ENCODE measurements at regions not wholly inside any gene's neighbourhood (a gene's known extent, or its start where the extent isn't known, plus 50 kb on each side); places are given as distances from the start of the nearest gene placed in this dataset.
"Not testable (repeated sequence)": the region's sequence is repeated elsewhere in the genome, so short reads cannot be mapped to it uniquely, and the experiment has no call there.

DNA sequence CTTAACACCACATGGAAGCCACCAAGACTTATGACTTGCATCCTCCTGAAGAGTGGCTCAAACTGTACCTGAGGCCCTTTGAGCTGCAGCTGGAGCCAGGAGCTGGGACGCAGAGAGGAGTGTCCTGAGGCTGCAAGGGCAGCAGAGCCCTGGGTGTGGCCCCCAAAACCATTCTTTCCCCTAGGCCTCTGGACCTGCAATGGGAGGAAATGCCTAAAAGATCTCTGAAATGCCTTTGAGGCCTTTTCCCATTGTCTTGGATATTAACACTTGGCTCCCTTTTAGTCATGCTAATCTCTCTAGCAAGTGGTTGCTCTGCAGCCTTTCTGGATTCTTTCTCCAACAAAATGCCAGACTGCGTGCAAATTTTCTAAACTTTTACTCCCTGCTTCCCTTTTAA lies 156.1 kb downstream of the SLC38A4 start:
- H3K9ac ChIP-seq (ENCODE audit: low read depth, low read length) = no peak overlapping the region
- no peak overlapping the region for H3K4me2 ChIP-seq (ENCODE audit: low read length)
- H3K27me3 ChIP-seq (ENCODE audit: control insufficient read depth, insufficient read depth, low read length) = no peaks in the 10 kb centered on the region
- H3K4me3 ChIP-seq (ENCODE audit: low read length) = no peak overlapping the region
- H3K9me3 ChIP-seq (replicated peaks; ENCODE audit: low read length) = no peaks in the 10 kb centered on the region
- peaks cover 26% of the 10 kb centered on the region for H3K4me1 ChIP-seq (ENCODE audit: control insufficient read depth, insufficient read depth, low read length)
- H3K36me3 ChIP-seq (ENCODE audit: insufficient read depth, low read length) = no peaks in the 10 kb centered on the region

DNA sequence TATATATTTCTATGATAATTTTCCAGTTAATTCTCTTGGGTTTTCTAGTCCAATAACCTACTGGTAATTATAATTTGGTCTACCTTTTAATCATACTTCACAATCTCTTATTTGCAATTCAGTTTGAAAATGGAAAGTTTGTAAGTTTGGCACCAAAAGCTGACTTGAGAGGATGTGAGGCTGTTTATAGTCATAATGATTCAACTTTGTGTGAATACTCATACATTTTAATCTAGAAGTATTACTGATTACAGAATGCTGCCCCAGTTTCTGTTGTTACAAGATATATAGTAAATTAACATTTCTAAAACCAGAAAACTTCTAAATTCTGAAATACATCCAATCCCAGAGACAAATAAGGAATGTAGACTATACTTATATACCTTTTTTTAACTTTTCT lies 158.2 kb downstream of the SLC38A4 start:
- no peaks in the 10 kb centered on the region for H3K27me3 ChIP-seq (ENCODE audit: control insufficient read depth, insufficient read depth, low read length)
- H3K4me2 ChIP-seq (ENCODE audit: low read length) = no peak overlapping the region
- no peak overlapping the region for H3K4me3 ChIP-seq (ENCODE audit: low read length)
- peaks cover 35% of the 10 kb centered on the region for H3K4me1 ChIP-seq (ENCODE audit: control insufficient read depth, insufficient read depth, low read length)
- H3K9ac ChIP-seq (ENCODE audit: low read depth, low read length) = no peak overlapping the region
- H3K9me3 ChIP-seq (replicated peaks; ENCODE audit: low read length) = no peaks in the 10 kb centered on the region
- no peaks in the 10 kb centered on the region for H3K36me3 ChIP-seq (ENCODE audit: insufficient read depth, low read length)

DNA sequence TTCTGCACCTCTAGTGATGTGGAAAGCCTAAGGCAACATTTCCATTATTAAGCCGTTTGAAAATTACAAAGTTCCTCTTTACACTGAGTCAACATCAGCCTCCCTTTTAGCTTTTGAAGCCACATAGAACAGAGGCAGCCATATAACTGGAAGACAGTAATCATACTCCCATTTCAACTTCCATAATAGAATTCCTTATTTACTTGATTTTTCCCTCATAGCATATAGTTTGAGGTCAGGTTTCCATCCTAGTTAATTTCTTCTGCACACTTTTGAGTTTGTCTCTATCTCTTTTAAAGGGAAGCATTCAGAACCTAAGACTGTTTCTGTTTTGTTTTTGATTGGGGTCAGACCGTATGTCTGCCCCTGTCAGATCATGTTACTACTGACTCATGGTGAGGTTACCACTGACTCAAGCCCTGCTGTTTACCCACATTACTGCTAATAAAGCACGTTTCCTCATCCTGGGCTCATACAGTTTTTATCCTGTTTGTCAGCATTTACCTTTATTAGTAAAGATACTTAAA lies 161.0 kb downstream of the SLC38A4 start:
- peak overlapping the region; percentile 57 for H3K4me2 ChIP-seq (ENCODE audit: low read length)
- no peaks in the 10 kb centered on the region for H3K27me3 ChIP-seq (ENCODE audit: control insufficient read depth, insufficient read depth, low read length)
- H3K9me3 ChIP-seq (replicated peaks; ENCODE audit: low read length) = no peaks in the 10 kb centered on the region
- H3K36me3 ChIP-seq (ENCODE audit: insufficient read depth, low read length) = no peaks in the 10 kb centered on the region
- H3K4me3 ChIP-seq (ENCODE audit: low read length) = peak overlapping the region; percentile 7
- H3K9ac ChIP-seq (ENCODE audit: low read depth, low read length) = peak overlapping the region; percentile 3
- peaks cover 55% of the 10 kb centered on the region for H3K4me1 ChIP-seq (ENCODE audit: control insufficient read depth, insufficient read depth, low read length)

DNA sequence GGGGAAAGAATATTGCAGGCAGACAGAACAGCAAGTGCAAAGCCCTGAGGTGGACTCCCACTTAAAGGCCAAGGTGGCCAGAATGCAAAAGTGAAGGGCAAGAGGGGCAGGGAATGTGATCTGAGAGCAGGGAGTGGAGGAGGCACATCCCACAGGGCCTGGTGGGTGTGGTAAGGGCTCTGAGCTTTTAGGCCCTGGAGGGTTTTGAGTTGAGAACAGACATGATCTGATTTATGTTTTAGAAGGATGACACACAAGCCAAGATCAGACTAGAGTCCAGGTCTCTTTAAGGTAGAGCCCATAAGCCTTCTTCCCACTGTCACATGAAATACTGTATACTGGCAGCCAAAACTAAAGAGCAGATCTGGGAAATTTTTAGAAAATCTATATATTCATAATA lies 162.5 kb downstream of the SLC38A4 start:
- Histone ChIP-seq H3K4me3 (ENCODE audit: low read length) (no peak overlapping the region), H3K4me1 (ENCODE audit: control insufficient read depth, insufficient read depth, low read length) (peaks cover 70% of the 10 kb centered on the region), H3K36me3 (ENCODE audit: insufficient read depth, low read length) (no peaks in the 10 kb centered on the region), H3K9me3 (replicated peaks; ENCODE audit: low read length) (no peaks in the 10 kb centered on the region), H3K4me2 (ENCODE audit: low read length) (no peak overlapping the region), H3K9ac (ENCODE audit: low read depth, low read length) (no peak overlapping the region), H3K27me3 (ENCODE audit: control insufficient read depth, insufficient read depth, low read length) (no peaks in the 10 kb centered on the region)

DNA sequence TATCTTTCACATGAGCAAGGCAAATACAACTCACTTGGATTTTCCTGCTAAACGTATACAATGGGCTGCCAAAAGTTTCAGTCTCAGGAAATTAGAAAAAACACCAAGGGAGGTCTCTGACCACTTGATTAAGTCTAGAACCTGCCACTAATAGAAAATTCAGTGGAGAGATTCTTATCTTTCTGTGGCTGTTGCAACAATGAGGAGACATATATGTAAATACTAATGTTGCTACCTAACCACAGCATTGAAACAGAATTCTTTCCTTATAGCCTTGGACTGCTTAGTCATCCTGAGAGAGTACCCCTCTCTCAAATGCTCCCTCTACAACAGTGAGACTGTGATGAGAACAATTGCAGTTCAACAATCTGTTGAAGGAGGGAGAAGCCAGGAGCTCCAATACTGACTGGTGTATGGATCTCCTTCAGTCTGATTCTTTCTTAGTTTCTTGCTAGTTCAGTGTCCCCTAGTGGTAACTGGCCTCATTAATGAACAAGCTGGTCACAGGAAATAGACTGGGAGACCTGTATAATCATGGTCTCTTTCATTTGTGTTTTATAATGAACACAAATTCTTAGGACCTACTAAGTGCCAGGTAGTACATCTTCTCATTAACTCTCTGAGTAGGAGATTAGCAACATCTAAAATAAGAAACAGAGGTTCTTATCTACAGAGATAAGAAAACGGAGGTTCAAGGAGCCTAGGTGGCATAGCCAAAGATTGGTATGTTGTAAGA lies 164.5 kb downstream of the SLC38A4 start:
- Histone ChIP-seq H3K4me1 (ENCODE audit: control insufficient read depth, insufficient read depth, low read length) (peaks cover 77% of the 10 kb centered on the region), H3K9ac (ENCODE audit: low read depth, low read length) (peak overlapping the region; percentile 56)

DNA sequence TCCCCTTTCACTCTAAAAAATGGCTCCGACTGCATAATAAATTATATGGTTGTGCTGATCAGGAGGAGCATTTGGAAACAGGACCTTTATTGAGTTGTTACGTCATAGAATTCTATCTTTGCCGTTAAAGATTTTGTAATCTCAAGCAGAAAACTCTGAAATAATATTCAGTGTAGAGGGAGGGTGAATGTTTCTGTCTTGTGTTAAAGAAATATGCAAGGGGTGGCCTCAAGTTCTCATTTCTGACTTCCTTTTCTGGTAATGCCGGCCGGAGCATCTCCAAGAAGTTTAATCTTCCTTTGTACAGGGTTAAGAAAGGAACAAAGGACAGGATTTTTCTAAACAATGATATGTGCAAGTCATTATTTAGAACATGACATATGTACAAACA lies 165.1 kb downstream of the SLC38A4 start:
- Histone ChIP-seq H3K36me3 (ENCODE audit: insufficient read depth, low read length) (no peaks in the 10 kb centered on the region), H3K4me3 (ENCODE audit: low read length) (no peak overlapping the region), H3K27me3 (ENCODE audit: control insufficient read depth, insufficient read depth, low read length) (no peaks in the 10 kb centered on the region), H3K9me3 (replicated peaks; ENCODE audit: low read length) (no peaks in the 10 kb centered on the region), H3K4me1 (ENCODE audit: control insufficient read depth, insufficient read depth, low read length) (peaks cover 75% of the 10 kb centered on the region), H3K9ac (ENCODE audit: low read depth, low read length) (peak overlapping the region; percentile 56), H3K4me2 (ENCODE audit: low read length) (peak overlapping the region; percentile 7)

More for the DNA sequence above, 164.5 kb downstream of the SLC38A4 start:
- H3K9me3 ChIP-seq (replicated peaks; ENCODE audit: low read length) = no peaks in the 10 kb centered on the region
- H3K4me3 ChIP-seq (ENCODE audit: low read length) = no peak overlapping the region
- no peaks in the 10 kb centered on the region for H3K27me3 ChIP-seq (ENCODE audit: control insufficient read depth, insufficient read depth, low read length)
- no peaks in the 10 kb centered on the region for H3K36me3 ChIP-seq (ENCODE audit: insufficient read depth, low read length)
- H3K4me2 ChIP-seq (ENCODE audit: low read length) = peak overlapping the region; percentile 7

DNA sequence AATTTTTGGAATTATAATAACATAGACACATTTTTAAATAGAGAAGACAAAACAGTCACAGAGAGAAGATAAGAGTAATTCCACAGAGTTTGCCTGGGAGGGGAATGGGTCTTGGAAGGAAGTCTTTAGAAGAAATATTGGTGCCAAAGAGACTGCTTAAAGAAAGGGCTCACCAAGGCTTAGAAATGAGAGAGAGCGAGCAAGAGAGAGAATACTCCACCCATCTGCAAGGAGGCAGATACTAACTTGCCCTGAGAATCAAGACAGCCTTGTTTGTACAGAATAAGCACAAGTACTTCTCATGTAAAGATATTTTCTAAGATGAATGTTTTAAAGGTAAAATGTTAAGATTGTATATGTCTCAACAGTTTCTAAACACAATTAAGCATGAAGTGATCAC lies 165.5 kb downstream of the SLC38A4 start:
- Histone ChIP-seq H3K36me3 (ENCODE audit: insufficient read depth, low read length) (no peaks in the 10 kb centered on the region), H3K27me3 (ENCODE audit: control insufficient read depth, insufficient read depth, low read length) (no peaks in the 10 kb centered on the region), H3K4me2 (ENCODE audit: low read length) (peak overlapping the region; percentile 7), H3K4me1 (ENCODE audit: control insufficient read depth, insufficient read depth, low read length) (peaks cover 71% of the 10 kb centered on the region), H3K9me3 (replicated peaks; ENCODE audit: low read length) (no peaks in the 10 kb centered on the region), H3K4me3 (ENCODE audit: low read length) (no peak overlapping the region), H3K9ac (ENCODE audit: low read depth, low read length) (peak overlapping the region; percentile 56)

DNA sequence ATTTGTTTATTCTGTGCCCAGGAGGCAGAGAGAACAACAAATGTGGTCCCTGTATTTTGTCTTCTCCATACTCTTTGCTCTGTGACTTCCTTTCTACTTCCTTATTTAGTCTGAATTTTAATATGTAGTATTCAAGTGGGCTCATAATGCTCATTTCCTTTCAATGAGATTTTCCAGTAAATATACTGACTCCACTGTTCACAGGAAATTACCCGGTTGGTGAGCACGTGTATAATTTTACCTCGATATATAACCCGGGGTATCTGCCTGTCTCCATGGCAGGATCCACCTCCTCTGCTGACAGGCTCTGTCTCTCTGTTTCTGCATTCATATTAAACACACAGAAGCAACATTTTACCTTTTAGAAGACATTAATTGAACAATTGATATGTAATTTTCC lies 166.0 kb downstream of the SLC38A4 start:
- Histone ChIP-seq H3K9me3 (replicated peaks; ENCODE audit: low read length) (no peaks in the 10 kb centered on the region), H3K4me1 (ENCODE audit: control insufficient read depth, insufficient read depth, low read length) (peaks cover 68% of the 10 kb centered on the region), H3K4me2 (ENCODE audit: low read length) (peak overlapping the region; percentile 34), H3K36me3 (ENCODE audit: insufficient read depth, low read length) (no peaks in the 10 kb centered on the region), H3K9ac (ENCODE audit: low read depth, low read length) (peak overlapping the region; percentile 56), H3K4me3 (ENCODE audit: low read length) (no peak overlapping the region), H3K27me3 (ENCODE audit: control insufficient read depth, insufficient read depth, low read length) (no peaks in the 10 kb centered on the region)

DNA sequence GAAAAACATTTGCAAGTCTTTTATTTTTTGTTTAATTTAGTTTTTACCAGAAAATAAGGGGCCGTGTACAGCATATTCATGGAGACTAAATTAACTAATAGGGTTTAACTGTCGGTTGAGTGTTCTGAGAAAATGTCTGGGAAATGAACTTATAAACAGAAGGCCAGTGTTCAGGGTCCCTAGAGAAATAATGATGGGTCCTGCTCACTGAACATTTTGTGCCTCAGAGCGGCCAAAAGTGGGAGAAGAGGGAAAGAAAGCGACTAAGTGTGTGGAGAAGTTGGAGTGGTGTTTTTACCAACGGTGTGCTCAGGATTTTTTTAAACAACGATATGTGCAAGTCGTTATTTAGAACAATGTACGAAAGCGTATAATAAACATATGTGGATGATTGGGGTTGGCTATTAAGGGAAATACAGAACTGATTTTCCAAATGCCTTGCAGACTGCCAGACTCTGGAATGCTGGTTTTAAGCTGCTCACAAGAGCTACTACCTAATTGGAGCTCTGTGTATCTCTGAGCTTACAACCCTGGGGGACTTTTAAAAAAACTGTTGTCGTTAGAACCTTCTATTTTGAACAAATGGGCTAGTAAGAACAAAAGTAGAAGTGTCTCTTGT lies 166.7 kb downstream of the SLC38A4 start:
- H3K4me1 ChIP-seq (ENCODE audit: control insufficient read depth, insufficient read depth, low read length) = peaks cover 61% of the 10 kb centered on the region
- H3K4me3 ChIP-seq (ENCODE audit: low read length) = no peak overlapping the region
- H3K27me3 ChIP-seq (ENCODE audit: control insufficient read depth, insufficient read depth, low read length) = no peaks in the 10 kb centered on the region
- H3K9me3 ChIP-seq (replicated peaks; ENCODE audit: low read length) = no peaks in the 10 kb centered on the region
- peak overlapping the region; percentile 56 for H3K9ac ChIP-seq (ENCODE audit: low read depth, low read length)
- H3K36me3 ChIP-seq (ENCODE audit: insufficient read depth, low read length) = no peaks in the 10 kb centered on the region
- H3K4me2 ChIP-seq (ENCODE audit: low read length) = peak overlapping the region; percentile 34

DNA sequence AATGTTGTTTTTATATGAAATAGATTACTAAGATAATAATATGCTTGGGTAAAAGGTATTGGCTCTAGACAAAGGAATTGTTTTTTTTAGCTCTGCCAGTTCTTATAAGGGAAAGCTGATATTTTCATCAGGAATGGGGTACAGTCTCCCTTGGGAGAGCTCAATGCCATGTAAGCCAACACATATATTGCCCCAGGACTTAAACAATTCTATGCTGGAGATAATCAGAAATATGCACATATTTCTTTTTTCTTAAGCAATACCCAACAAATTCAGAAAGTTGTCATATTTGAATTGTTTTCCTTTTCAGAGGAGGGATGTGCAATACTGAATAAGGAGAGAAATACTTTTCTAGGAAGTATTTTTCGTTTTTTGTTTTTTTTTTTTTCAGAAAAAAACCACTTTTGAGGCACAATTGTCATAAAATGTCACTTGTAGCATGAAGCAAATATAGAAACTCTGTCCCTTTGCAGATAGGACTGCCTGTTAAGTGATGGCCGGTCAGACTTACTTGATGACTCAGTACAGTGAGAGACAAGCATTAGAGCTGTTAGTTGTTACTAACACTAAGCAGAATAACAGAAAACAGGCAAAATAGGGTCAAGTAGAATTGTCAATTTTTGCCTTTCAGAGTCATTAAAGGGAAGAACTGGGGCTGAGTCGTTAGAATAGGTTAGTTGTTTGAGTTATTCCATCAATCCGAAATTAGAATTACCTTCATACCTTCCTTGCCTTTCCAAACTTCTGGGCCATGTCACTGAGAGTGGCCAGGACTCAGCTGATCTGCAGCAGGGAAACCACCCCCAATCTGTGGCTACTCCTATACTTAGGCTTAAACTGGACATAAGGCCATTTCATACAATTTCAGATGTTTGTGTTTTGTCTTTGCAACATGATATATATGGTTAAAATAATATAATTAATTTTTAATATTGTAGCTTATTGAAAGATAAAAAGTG lies 168.1 kb downstream of the SLC38A4 start:
- peak overlapping the region; percentile 56 for H3K9ac ChIP-seq (ENCODE audit: low read depth, low read length)
- H3K4me3 ChIP-seq (ENCODE audit: low read length) = no peak overlapping the region
- no peaks in the 10 kb centered on the region for H3K36me3 ChIP-seq (ENCODE audit: insufficient read depth, low read length)
- H3K4me2 ChIP-seq (ENCODE audit: low read length) = peak overlapping the region; percentile 19
- no peaks in the 10 kb centered on the region for H3K27me3 ChIP-seq (ENCODE audit: control insufficient read depth, insufficient read depth, low read length)
- H3K9me3 ChIP-seq (replicated peaks; ENCODE audit: low read length) = no peaks in the 10 kb centered on the region
- peaks cover 49% of the 10 kb centered on the region for H3K4me1 ChIP-seq (ENCODE audit: control insufficient read depth, insufficient read depth, low read length)

DNA sequence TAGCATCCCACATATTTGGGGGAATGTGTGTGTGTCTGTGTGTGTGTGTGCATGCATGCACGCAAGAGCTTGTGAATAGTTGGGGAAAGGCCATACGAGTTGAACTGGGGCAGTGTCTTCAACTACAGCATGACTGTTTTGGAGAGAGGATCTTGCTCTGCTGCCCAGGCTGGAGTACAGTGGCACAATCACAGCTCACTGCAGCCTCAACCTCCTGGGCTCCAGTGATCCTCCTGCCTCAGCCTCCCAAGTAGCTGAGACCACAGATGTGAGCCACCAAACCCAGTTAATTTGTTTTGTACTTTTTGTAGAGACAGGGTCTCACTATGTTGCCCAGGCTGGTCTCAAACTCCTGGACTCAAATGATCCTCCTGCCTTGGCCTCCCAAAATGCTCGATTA lies 169.8 kb downstream of the SLC38A4 start:
- H3K27me3 ChIP-seq (ENCODE audit: control insufficient read depth, insufficient read depth, low read length); H3K9me3 ChIP-seq (replicated peaks; ENCODE audit: low read length); H3K36me3 ChIP-seq (ENCODE audit: insufficient read depth, low read length); H3K4me2 ChIP-seq (ENCODE audit: low read length); H3K4me3 ChIP-seq (ENCODE audit: low read length); H3K9ac ChIP-seq (ENCODE audit: low read depth, low read length): not testable (repeated sequence)
- peaks cover 41% of the 10 kb centered on the region for H3K4me1 ChIP-seq (ENCODE audit: control insufficient read depth, insufficient read depth, low read length)
